ENCODE measurements at regions not wholly inside any gene's neighbourhood (a gene's known extent, or its start where the extent isn't known, plus 50 kb on each side); places are given as distances from the start of the nearest gene placed in this dataset.

- DNase-seq (ENCODE audit: low read depth): no peak
- TF ChIP-seq, protein P1, sequence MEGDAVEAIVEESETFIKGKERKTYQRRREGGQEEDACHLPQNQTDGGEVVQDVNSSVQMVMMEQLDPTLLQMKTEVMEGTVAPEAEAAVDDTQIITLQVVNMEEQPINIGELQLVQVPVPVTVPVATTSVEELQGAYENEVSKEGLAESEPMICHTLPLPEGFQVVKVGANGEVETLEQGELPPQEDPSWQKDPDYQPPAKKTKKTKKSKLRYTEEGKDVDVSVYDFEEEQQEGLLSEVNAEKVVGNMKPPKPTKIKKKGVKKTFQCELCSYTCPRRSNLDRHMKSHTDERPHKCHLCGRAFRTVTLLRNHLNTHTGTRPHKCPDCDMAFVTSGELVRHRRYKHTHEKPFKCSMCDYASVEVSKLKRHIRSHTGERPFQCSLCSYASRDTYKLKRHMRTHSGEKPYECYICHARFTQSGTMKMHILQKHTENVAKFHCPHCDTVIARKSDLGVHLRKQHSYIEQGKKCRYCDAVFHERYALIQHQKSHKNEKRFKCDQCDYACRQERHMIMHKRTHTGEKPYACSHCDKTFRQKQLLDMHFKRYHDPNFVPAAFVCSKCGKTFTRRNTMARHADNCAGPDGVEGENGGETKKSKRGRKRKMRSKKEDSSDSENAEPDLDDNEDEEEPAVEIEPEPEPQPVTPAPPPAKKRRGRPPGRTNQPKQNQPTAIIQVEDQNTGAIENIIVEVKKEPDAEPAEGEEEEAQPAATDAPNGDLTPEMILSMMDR (IDR thresholded peaks at IDR 0.05; ENCODE audit: insufficient read depth, low read depth, low read length, missing control alignments): no peak
- H3K4me3 ChIP-seq (ENCODE audit: low read length): no peak overlapping the region
Observed at GRCh38 chr12:89087876-89088275, 264.4 kb downstream of the DUSP6 start.

DNA sequence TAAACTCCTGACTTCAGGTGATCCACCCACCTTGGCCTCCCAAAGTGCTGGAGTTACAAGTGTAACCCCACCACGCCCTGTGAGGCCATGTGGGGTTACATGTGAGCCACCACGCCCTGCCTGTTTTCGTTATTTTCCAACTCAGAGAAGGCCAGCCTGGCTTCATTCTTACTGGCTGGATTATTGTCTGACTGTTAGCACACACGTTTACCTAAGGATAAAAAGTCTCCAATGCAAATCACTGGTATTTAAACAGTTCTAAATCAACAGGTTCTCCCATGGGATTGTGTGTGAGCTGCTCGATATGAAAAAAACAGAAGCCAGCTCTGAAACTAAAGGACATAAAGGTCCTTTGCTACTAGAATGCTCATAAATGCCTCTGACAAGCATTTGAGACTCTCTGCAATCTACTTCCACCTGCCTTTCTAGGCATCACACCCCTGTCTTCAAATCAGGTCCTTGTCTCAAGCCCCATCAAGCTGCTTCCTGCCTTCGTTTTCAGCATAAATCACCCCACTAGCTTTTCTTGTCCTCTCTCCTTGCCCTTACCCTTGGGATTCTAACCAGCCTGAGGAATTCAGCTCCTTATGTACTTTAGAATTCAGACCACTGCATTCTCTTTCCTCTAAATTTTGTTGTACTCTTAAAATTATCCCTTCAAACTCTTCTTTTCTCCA, 265.0 kb downstream of the DUSP6 start:
- no peak overlapping the region for H3K4me3 ChIP-seq (ENCODE audit: low read length)
- no peak for DNase-seq (ENCODE audit: low read depth)
- TF ChIP-seq, protein P1 (IDR thresholded peaks at IDR 0.05; ENCODE audit: insufficient read depth, low read depth, low read length, missing control alignments): no peak

DNA sequence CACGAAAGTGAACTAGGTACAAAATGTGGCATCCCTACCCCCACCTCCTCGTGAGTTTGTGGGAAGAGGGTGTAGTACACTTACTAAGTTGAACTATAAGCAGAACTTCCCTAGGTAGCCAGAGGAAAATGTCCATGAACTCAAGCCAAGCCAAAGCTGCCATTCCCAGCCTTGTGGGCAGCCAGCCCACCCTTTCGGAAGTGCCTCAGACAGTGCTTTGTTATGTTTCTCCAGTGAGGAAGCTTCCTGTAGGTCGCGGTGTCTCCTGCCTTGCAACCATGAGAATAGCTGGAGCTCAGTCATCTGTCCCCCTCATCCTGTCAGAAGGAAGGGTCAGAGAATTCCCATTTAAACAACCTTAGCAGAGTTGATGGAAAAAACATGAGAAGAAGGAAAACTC, 266.9 kb downstream of the DUSP6 start:
- no peak overlapping the region for H3K4me3 ChIP-seq (ENCODE audit: low read length)
- TF ChIP-seq, protein P1 (IDR thresholded peaks at IDR 0.05; ENCODE audit: insufficient read depth, low read depth, low read length, missing control alignments): no peak
- DNase-seq (ENCODE audit: low read depth): no peak

DNA sequence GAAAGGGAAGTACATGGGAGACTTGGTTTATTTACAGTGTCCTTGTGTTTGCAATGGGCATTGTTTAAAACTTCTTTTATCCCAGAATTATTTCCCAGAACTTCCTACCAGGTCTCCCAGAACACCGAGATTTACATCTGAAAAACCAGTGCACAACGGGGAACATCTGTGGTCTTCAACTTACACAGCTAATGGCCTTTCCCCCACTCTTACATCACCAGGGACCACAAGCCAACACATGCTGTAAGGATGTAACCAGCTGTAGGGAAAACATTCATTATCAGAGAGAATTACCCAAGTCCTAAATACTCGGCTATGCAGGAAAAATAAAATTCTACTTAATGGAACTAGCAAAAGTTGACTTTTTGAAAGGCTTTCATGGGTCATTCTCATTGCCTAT, 267.6 kb downstream of the DUSP6 start:
- TF ChIP-seq, protein P1 (IDR thresholded peaks at IDR 0.05; ENCODE audit: insufficient read depth, low read depth, low read length, missing control alignments): no peak
- no peak overlapping the region for H3K4me3 ChIP-seq (ENCODE audit: low read length)
- DNase-seq (ENCODE audit: low read depth): no peak

- no peak overlapping the region for H3K4me3 ChIP-seq (ENCODE audit: low read length)
- TF ChIP-seq, protein P1 (IDR thresholded peaks at IDR 0.05; ENCODE audit: insufficient read depth, low read depth, low read length, missing control alignments): no peak
- no peak for DNase-seq (ENCODE audit: low read depth)
Observed at GRCh38 chr12:89083491-89083890, 268.8 kb downstream of the DUSP6 start.

DNA sequence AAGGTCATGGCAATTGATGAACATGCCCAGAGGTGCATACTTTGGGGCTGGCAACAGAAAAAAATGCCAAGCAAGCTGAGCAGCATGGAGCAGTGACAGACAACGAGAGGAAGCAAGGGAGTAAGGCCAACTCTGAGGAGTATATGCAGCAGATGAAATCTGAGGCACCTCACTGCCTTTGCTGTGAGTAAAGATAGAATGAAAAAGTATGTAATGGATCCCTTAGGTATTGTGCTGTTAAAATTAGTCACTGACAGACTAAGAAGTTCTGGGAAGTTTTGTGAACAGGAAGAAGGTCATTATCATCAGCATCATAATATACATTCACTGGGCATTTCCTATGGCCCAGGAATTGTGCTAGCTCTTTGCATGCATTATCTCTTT, 269.9 kb downstream of the DUSP6 start:
- TF ChIP-seq, protein P1 (IDR thresholded peaks at IDR 0.05; ENCODE audit: insufficient read depth, low read depth, low read length, missing control alignments): no peak
- DNase-seq (ENCODE audit: low read depth): peak; percentile 8

DNA sequence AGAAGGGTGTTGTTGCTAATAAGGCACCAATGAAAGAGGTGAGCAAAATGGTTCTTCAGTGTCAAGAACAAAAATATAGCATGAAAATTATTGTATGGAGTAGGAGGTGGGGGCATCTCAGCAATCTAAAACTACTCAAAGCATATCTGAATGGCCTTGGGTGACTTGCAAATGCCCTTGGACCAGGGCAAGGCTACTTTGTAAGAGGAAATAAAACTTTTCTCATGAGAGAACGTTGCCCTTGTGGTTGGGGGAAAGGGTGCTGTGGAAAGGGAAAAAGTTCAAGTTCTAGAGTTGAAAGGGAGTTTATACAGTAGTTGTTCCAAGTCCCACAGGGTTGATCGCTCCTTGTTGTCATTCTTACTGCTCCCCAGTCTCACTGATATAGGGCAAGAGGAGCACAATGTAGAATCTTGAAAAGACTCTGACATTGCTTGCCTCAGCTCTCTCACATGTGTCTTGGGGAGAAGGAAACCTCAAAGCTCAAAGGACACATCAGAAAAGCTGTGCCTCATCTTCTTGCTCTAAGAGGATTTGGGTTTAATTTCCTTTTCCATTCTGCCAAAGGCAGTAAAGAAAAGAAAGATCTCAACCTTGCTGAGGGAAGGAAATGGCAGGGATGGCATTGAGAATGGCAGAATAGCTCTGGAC, 270.5 kb downstream of the DUSP6 start:
- DNase-seq (ENCODE audit: low read depth): no peak
- TF ChIP-seq, protein P1 (IDR thresholded peaks at IDR 0.05; ENCODE audit: insufficient read depth, low read depth, low read length, missing control alignments): no peak
- H3K4me3 ChIP-seq (ENCODE audit: low read length): no peak overlapping the region

More for the DNA sequence above, 269.9 kb downstream of the DUSP6 start:
- H3K4me3 ChIP-seq (ENCODE audit: low read length): no peak overlapping the region

Data from epithelial cell of esophagus (primary cell).